Left lung (tissue), 4 donors: ENCODE measurements at regions not wholly inside any gene's neighbourhood (a gene's known extent, or its start where the extent isn't known, plus 50 kb on each side); places are given as distances from the start of the nearest gene placed in this dataset.
A peak's percentile ranks its signal among the peaks of the same experiment; 100 is the strongest.

Source experiments
- ATAC-seq: fragments of 200-7000 bp; cut with Tn5 transposase; one replicate; pipeline ENCODE4 v1.9.1; 2020; ENCODE audit warnings: moderate library complexity
- DNase-seq, 4 donors: peaks; one replicate each; pipeline ENCODE4 v3.0.0-alpha.2; 2013 to 2020
- H3K27ac ChIP-seq, 2 donors: fragments of 200-600 bp; sonication (generic) in 1 of 2; one replicate each; pipeline versions ENCODE4 v1.5.0 to v1.8.0; 2020 to 2021
- H3K27me3 ChIP-seq, 2 donors: fragments of 200-600 bp; sonication (generic) in 1 of 2; one replicate each; pipeline versions ENCODE4 v1.5.0 to v1.8.0; 2020 to 2021
- H3K36me3 ChIP-seq, 2 donors: fragments of 200-600 bp; sonication (generic) in 1 of 2; one replicate each; pipeline versions ENCODE4 v1.5.0 to v1.8.0; 2020 to 2021
- H3K4me1 ChIP-seq, 2 donors: fragments of 200-600 bp; one replicate each; pipeline ENCODE4 v1.8.0; 2021
- H3K4me3 ChIP-seq, 2 donors: fragments of 200-600 bp; sonication (generic) in 1 of 2; one replicate each; pipeline versions ENCODE4 v1.5.0 to v1.8.0; 2020 to 2021; ENCODE audit warnings: mild to moderate bottlenecking in 1 of 2
- H3K9me3 ChIP-seq, 2 donors: fragments of 200-600 bp; sonication (generic) in 1 of 2; one replicate each; pipeline versions ENCODE4 v1.5.0 to v1.8.0; 2020 to 2021
- CTCF ChIP-seq, 2 donors: fragments of 200-600 bp; sonication (generic) in 1 of 2; IDR thresholded peaks; one replicate each; pipeline versions ENCODE4 v1.5.0 to v1.8.0; 2021; ENCODE audit warnings: antibody characterized with exemption in 2 of 2
- intact Hi-C, 2 donors: fragments of 100-400 bp; cut with DNase I; formaldehyde crosslinking; loops; one replicate each; pipeline versions ENCODE4 v1.11.2 to v1.14.2; 2022
- donor health status: DM: no; HTN: yes; CAD: no.
- donor health status: DM: no; HTN: no; CAD: no.

DNA sequence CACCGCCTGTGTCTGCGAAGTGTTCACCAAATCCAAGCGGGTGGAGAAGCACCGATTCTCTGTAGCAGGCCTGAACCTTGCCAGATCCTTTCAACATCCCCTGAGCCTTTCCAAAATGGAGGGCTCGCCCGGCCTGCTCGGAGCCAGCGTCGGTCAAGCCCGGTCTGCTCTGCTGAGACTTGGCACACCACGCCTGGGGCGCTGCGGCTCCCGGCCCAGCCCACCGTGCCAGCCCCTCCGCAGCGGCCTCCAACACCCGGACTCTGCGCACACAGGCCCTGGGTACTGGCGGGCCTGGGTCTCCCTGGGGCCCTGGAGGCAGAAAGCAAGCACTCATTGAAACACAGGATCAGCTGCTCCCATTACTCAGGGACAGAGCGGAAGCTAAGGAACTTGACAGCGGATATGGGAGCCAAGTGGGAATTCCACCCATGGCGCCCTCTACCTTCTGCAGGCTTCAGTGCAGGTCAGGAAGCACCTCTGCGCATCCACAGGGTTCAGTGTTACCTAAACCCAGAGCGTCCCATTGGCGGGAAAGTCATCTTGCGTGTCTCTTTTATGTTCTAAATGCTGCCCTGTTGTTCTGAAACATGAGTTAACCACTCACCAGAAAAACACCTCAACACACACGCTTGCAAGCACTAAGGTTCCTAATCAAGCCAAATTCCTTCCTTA is 159.9 kb downstream of the ZBTB18 start:
- intact Hi-C loops = no loop called here

DNA sequence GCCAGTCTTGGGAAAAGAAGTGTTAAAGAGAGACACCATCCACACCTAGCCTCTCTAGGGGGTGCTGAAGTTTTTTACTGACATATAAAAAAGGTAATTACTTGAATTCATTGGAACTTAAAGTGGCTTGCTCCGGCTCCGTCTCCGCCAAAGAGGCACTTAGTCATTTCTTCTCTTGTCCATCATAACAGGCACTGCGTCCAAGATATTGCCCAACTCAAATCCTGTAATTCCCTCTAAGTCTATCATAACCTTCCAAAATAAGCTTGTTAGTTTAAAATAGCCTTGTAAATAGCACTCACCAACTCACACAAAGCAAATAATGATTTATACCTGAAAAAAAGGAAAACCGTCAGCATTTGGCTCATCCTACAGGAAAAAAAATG is 160.5 kb downstream of the ZBTB18 start:
- no peak for TF ChIP-seq CTCF (IDR thresholded peaks at IDR 0.05)
- Histone ChIP-seq H3K36me3 (no peaks in the 10 kb centered on the region), H3K27ac (no peak overlapping the region), H3K27me3 (no peaks in the 10 kb centered on the region), H3K4me1 (peaks cover 0 to 5% of the 10 kb centered on the region in 2 donors), H3K9me3 (no peaks in the 10 kb centered on the region), H3K4me3 (no peak overlapping the region)
- ATAC-seq (peak; percentile 84), DNase-seq (no peak)
- intact Hi-C loops = no loop called here

More for the DNA sequence above, 159.9 kb downstream of the ZBTB18 start:
- H3K4me1 ChIP-seq = peaks cover 0 to 5% of the 10 kb centered on the region in 2 donors
- no peak overlapping the region for H3K4me3 ChIP-seq
- no peak for TF ChIP-seq CTCF (IDR thresholded peaks at IDR 0.05)
- no peaks in the 10 kb centered on the region for H3K9me3 ChIP-seq
- no peak overlapping the region for H3K27ac ChIP-seq
- ATAC-seq (peak; percentile 60), DNase-seq (peak in 1 of 4 donors; percentile 64)
- H3K36me3 ChIP-seq = no peaks in the 10 kb centered on the region
- H3K27me3 ChIP-seq = no peaks in the 10 kb centered on the region

- TF ChIP-seq CTCF (IDR thresholded peaks at IDR 0.05) = no peak
- intact Hi-C loops = no loop called here
- no peak for DNase-seq
Measured at GRCh38 chr1:244212219-244212618, 161.1 kb downstream of the ZBTB18 start.

GRCh38 chr1:244212797-244213475 is 161.9 kb downstream of the ZBTB18 start:
- DNase-seq (peak in 1 of 4 donors; percentile 33), ATAC-seq (no peak)
- no peak for TF ChIP-seq CTCF (IDR thresholded peaks at IDR 0.05)
- intact Hi-C loops = no loop called here
- no peaks in the 10 kb centered on the region for H3K9me3 ChIP-seq
- H3K27ac ChIP-seq = no peak overlapping the region
- no peak overlapping the region for H3K4me3 ChIP-seq
- H3K36me3 ChIP-seq = no peaks in the 10 kb centered on the region
- H3K4me1 ChIP-seq = peaks cover 0 to 5% of the 10 kb centered on the region in 2 donors
- H3K27me3 ChIP-seq = no peaks in the 10 kb centered on the region

More at GRCh38 chr1:244212219-244212618, 161.1 kb downstream of the ZBTB18 start:
- ATAC-seq = no peak
- no peak overlapping the region for H3K4me3 ChIP-seq
- no peaks in the 10 kb centered on the region for H3K27me3 ChIP-seq
- no peaks in the 10 kb centered on the region for H3K9me3 ChIP-seq
- no peaks in the 10 kb centered on the region for H3K36me3 ChIP-seq
- peaks cover 0 to 5% of the 10 kb centered on the region in 2 donors for H3K4me1 ChIP-seq
- H3K27ac ChIP-seq = no peak overlapping the region
